HG03066 (cell line): ENCODE measurements at regions not wholly inside any gene's neighbourhood (a gene's known extent, or its start where the extent isn't known, plus 50 kb on each side); places are given as distances from the start of the nearest gene placed in this dataset.
"Not testable (repeated sequence)": the region's sequence is repeated elsewhere in the genome, so short reads cannot be mapped to it uniquely, and the experiment has no call there.

ENCODE experiments used
- ATAC-seq: cut with Tn5 transposase; IDR thresholded peaks from one replicate; pipeline ENCODE4 v1.9.1; 2021; ENCODE audit warnings: low read depth; ENCODE audit not compliant: unreplicated experiment

- ATAC-seq = no peak
These were observed 804.2 kb downstream of the DHX35 start for GRCh38 chr20:39766333-39766732.

GRCh38 chr20:39762716-39763115, 800.6 kb downstream of the DHX35 start:
- ATAC-seq = no peak

DNA sequence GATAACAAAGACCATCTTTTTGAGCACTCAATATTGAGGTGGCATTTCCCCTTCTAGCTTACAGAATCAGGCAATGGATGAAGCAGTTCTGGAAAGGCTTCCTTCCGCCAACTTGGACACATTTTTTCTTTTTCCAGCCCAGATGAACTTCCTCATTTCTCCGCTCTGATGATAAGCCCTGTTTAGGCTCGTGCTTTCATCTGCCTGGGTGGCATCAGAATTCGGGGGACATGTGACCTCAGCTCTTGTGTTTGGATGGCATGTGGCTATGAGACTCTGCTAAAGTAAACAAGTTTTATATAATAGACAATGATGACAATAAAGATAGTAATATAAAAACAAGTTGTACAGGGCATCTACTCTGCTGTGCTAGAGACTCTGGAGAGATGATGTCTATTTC, 796.7 kb downstream of the DHX35 start:
- no peak for ATAC-seq

DNA sequence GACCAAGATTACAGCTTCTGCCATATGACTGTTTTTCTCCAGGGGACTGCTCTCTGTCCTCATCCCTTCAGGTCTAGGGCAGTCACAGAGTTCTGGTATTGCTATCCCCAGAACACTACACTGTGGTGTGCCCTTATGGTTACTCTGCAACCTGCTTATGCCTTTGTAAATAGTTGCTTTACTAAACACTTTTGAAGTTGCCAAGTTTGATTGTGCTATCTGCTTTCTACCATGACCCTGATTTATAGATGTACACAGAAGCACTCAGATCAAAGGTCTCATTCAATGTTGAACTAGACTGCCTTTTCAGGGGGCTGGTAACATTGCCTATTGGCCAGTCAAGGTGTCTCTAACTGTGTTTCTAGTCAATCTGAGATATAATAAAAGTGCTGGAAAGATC, 794.7 kb downstream of the DHX35 start:
- no peak for ATAC-seq

GRCh38 chr20:39756369-39756768, 794.2 kb downstream of the DHX35 start:
- ATAC-seq = no peak

GRCh38 chr20:39752262-39752876, 790.2 kb downstream of the DHX35 start:
- ATAC-seq = no peak

DNA sequence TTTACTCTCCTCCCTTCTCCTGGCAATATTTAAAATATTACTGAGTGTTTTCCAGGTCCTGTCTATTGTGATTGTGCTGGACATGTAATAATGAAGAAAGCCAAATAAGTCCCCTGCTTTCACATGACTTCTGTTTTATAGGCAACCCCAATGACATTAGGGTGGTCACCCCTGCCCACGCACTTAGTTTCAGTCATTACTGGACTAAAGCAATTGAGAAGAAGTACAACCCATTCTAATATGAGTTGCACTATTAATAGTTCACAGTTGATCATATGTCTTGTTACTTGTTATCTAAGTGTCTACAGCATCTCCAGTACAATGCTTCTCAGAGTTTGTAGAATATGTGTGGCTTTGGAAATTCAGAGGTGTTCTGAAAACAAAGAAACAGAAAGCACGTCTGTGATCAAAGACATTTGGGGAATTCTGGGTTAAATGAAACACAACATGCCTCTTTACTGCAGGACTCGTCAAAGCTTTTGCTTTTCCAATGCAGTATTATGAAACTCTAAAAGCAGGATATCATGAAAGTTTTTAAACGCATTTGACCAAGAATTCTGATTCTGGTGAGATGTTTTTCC, 789.5 kb downstream of the DHX35 start:
- no peak for ATAC-seq

- no peak for ATAC-seq
These were observed 783.2 kb downstream of the DHX35 start for GRCh38 chr20:39745380-39745779.

- no peak for ATAC-seq
These were observed 776.5 kb downstream of the DHX35 start for GRCh38 chr20:39738651-39739050.

GRCh38 chr20:39736434-39737327, 774.5 kb downstream of the DHX35 start:
- no peak for ATAC-seq

DNA sequence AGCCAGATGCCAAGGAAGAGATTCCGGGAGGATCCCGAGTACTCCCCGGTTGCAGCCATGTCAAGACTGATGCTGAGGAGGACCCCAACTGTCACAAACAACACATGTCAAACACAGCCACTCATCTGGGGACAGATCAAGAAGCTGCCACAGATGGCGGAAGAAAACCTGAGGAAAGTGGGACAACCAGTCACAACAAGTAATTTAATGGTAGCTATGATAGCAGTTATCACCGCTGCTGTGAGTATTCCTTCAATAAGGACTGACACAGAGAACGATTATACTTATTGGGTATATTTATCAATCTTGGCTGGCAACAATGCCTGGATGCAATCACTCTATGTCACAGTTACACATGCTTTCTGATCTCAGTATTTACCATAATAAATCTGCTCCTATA, 763.4 kb downstream of the DHX35 start:
- not testable (repeated sequence) for ATAC-seq

- ATAC-seq = no peak
These were observed 757.1 kb downstream of the DHX35 start for GRCh38 chr20:39719293-39719692.

- no peak for ATAC-seq
These were observed 755.8 kb downstream of the DHX35 start for GRCh38 chr20:39717936-39718335.

GRCh38 chr20:39716796-39717341, 754.7 kb downstream of the DHX35 start:
- ATAC-seq = no peak

GRCh38 chr20:39713076-39713840, 751.1 kb downstream of the DHX35 start:
- no peak for ATAC-seq

- no peak for ATAC-seq
These were observed 744.1 kb downstream of the DHX35 start for GRCh38 chr20:39706184-39706663.

DNA sequence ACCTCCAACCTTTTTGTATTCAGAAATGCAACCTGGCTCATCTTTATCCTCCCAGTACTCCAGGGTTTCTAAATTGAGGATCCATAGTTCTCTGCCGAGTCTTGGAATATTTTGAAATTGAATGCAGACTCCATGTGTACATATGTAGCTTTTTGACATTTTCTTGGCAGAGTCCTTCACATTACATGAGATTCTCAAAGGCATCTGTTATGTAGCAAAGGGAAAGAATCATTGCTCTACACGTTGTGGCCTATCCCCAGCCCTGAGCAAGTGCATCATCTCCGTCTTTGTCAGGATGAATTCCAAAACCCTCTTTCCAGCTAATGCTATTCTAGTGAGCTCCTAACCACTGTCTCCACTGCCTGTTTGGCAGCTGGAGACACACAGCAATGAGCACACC, 742.9 kb downstream of the DHX35 start:
- ATAC-seq = no peak

- not testable (repeated sequence) for ATAC-seq
These were observed 741.2 kb downstream of the DHX35 start for GRCh38 chr20:39703357-39703756.

- no peak for ATAC-seq
These were observed 740.7 kb downstream of the DHX35 start for GRCh38 chr20:39702701-39703349.

- ATAC-seq = no peak
These were observed 738.4 kb downstream of the DHX35 start for GRCh38 chr20:39700528-39700927.
